Cardiac septum (tissue), 1 donor: ENCODE measurements at regions not wholly inside any gene's neighbourhood (a gene's known extent, or its start where the extent isn't known, plus 50 kb on each side); places are given as distances from the start of the nearest gene placed in this dataset.

Experiments
- DNase-seq: peaks from one replicate; pipeline ENCODE4 v3.0.0-alpha.2; 2020; ENCODE audit warnings: low spot score
- intact Hi-C: fragments of 100-400 bp; cut with DNase I; formaldehyde crosslinking; loops from one replicate; pipeline ENCODE4 v1.14.0; 2022
- donor health status: DM: no; HTN: no; CAD: no.

GRCh38 chr4:141391293-141391692 is 170.6 kb downstream of the ZNF330 start:
- intact Hi-C loops: no loop called here
- DNase-seq: no peak

GRCh38 chr4:141391771-141392170 is 171.1 kb downstream of the ZNF330 start:
- intact Hi-C loops: no loop called here
- DNase-seq: no peak

- DNase-seq: no peak
- intact Hi-C loops: no loop called here
Measured at GRCh38 chr4:141395246-141395830, 174.6 kb downstream of the ZNF330 start.

GRCh38 chr4:141395919-141396318 is 175.2 kb downstream of the ZNF330 start:
- no peak for DNase-seq
- intact Hi-C loops: no loop called here

GRCh38 chr4:141402712-141403111 is 182.0 kb downstream of the ZNF330 start:
- no peak for DNase-seq
- intact Hi-C loops: no loop called here

- intact Hi-C loops: no loop called here
- no peak for DNase-seq
Measured at GRCh38 chr4:141403782-141404181, 183.1 kb downstream of the ZNF330 start.

- intact Hi-C loops: no loop called here
- DNase-seq: no peak
Measured at GRCh38 chr4:141406237-141406636, 185.5 kb downstream of the ZNF330 start.

GRCh38 chr4:141409556-141409955 is 188.9 kb downstream of the ZNF330 start:
- DNase-seq: no peak
- intact Hi-C loops: no loop called here

- intact Hi-C loops: no loop called here
- no peak for DNase-seq
Measured at GRCh38 chr4:141410839-141411238, 190.1 kb downstream of the ZNF330 start.

- DNase-seq: no peak
- intact Hi-C loops: no loop called here
Measured at GRCh38 chr4:141411936-141412335, 191.2 kb downstream of the ZNF330 start.

- no peak for DNase-seq
- intact Hi-C loops: no loop called here
Measured at GRCh38 chr4:141413366-141413765, 192.7 kb downstream of the ZNF330 start.

GRCh38 chr4:141415651-141416050 is 195.0 kb downstream of the ZNF330 start:
- DNase-seq: no peak
- intact Hi-C loops: no loop called here

GRCh38 chr4:141416219-141416618 is 195.5 kb downstream of the ZNF330 start:
- intact Hi-C loops: no loop called here
- DNase-seq: no peak

- DNase-seq: no peak
- intact Hi-C loops: no loop called here
Measured at GRCh38 chr4:141416677-141417363, 196.1 kb downstream of the ZNF330 start.

GRCh38 chr4:141417387-141417786 is 196.7 kb downstream of the ZNF330 start:
- intact Hi-C loops: no loop called here
- DNase-seq: no peak

- intact Hi-C loops: no loop called here
- DNase-seq: no peak
Measured at GRCh38 chr4:141425124-141425523, 204.4 kb downstream of the ZNF330 start.

- no peak for DNase-seq
- intact Hi-C loops: no loop called here
Measured at GRCh38 chr4:141427726-141428296, 207.1 kb downstream of the ZNF330 start.

GRCh38 chr4:141429933-141430332 is 206.4 kb upstream of the IL15 start:
- intact Hi-C loops: no loop called here
- no peak for DNase-seq

GRCh38 chr4:141430686-141431085 is 205.7 kb upstream of the IL15 start:
- intact Hi-C loops: no loop called here
- DNase-seq: no peak

GRCh38 chr4:141432000-141432712 is 204.2 kb upstream of the IL15 start:
- intact Hi-C loops: no loop called here
- DNase-seq: no peak
